Memory B cell (primary cell): ENCODE measurements at regions not wholly inside any gene's neighbourhood (a gene's known extent, or its start where the extent isn't known, plus 50 kb on each side); places are given as distances from the start of the nearest gene placed in this dataset.

Source experiments
- ATAC-seq: fragments of 150-1000 bp; cut with Tn5 transposase; 2 replicates; pipeline ENCODE4 v1.10.0; 2021; ENCODE audit warnings: low read depth, mild to moderate bottlenecking, moderate library complexity
- DNase-seq, 2 donors: peaks; one replicate each; pipeline ENCODE4 v3.0.0; 2022; ENCODE audit warnings: low spot score in 2 of 2
- H3K27ac Mint-ChIP-seq: one replicate; pipeline ENCODE4 v1.8.0; 2022; ENCODE audit warnings: mild to moderate bottlenecking, moderate library complexity, mixed read lengths
- H3K27me3 Mint-ChIP-seq: one replicate; pipeline ENCODE4 v1.8.0; 2022; ENCODE audit warnings: mixed read lengths
- H3K36me3 Mint-ChIP-seq: one replicate; pipeline ENCODE4 v1.8.0; 2022; ENCODE audit warnings: mild to moderate bottlenecking, mixed read lengths
- H3K4me1 Mint-ChIP-seq: one replicate; pipeline ENCODE4 v1.8.0; 2022; ENCODE audit warnings: mixed read lengths
- H3K4me3 Mint-ChIP-seq: one replicate; pipeline ENCODE4 v1.8.0; 2022; ENCODE audit warnings: mild to moderate bottlenecking, moderate library complexity, mixed read lengths
- H3K9me3 Mint-ChIP-seq: one replicate; pipeline ENCODE4 v1.8.0; 2022; ENCODE audit warnings: mixed read lengths

DNA sequence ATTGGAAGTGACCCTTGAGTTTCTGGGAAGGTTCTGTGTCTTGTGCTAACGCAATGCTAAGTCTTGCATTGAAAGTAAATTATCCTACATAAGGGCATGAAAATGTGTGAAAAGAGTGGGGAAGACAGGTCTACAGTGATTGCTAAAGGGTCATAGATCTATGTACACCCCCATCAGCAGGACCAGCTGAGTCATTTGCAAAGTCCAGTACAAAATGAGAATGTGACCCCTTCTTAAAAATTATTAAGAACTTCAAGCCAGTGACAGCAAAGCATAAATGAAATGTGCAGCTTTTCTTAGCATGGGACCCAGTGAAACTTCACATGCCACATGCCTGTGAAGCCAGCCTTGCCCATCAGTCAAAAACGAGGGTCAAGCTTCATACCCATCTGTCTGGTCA, 640.7 kb upstream of the MKI67 start:
- Mint-ChIP-seq H3K36me3 (no peaks in the 10 kb centered on the region), H3K4me1 (no peaks in the 10 kb centered on the region), H3K27ac (no peak overlapping the region), H3K9me3 (no peaks in the 10 kb centered on the region), H3K27me3 (no peaks in the 10 kb centered on the region), H3K4me3 (no peak overlapping the region)
- ATAC-seq (no peak), DNase-seq (no peak)

- no peaks in the 10 kb centered on the region for H3K4me1 Mint-ChIP-seq
- peaks cover 7% of the 10 kb centered on the region for H3K9me3 Mint-ChIP-seq
- H3K36me3 Mint-ChIP-seq = no peaks in the 10 kb centered on the region
- H3K27ac Mint-ChIP-seq = no peak overlapping the region
- DNase-seq (no peak), ATAC-seq (no peak)
- H3K4me3 Mint-ChIP-seq = no peak overlapping the region
- no peaks in the 10 kb centered on the region for H3K27me3 Mint-ChIP-seq
Measured at GRCh38 chr10:128774979-128775378, 648.8 kb upstream of the MKI67 start.

DNA sequence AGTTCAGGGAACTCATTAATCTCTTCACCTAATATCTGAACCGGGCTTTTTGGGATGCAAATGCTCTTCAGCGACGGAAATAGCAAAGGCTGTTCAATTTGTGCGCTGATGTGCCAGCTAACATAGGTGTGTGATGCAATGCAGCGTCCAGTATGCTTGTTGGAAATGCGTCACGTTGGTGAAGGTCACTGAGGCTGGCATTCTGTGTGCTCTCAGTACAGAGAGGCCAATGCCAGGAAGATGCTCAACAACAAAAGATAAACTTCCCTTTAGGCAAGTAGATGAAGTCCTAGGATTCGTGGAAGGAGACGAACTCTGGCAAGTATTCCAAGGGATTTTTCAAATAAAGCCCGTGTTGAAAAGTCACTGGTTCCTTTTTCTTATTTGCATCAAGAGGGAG, 649.5 kb upstream of the MKI67 start:
- Mint-ChIP-seq H3K4me3 (no peak overlapping the region), H3K27me3 (no peaks in the 10 kb centered on the region), H3K9me3 (peaks cover 7% of the 10 kb centered on the region), H3K4me1 (no peaks in the 10 kb centered on the region), H3K27ac (no peak overlapping the region), H3K36me3 (no peaks in the 10 kb centered on the region)
- DNase-seq (no peak), ATAC-seq (no peak)

GRCh38 chr10:128776673-128777252, 650.5 kb upstream of the MKI67 start:
- no peak overlapping the region for H3K27ac Mint-ChIP-seq
- no peak for ATAC-seq
- no peaks in the 10 kb centered on the region for H3K27me3 Mint-ChIP-seq
- H3K36me3 Mint-ChIP-seq = no peaks in the 10 kb centered on the region
- no peak overlapping the region for H3K4me3 Mint-ChIP-seq
- no peak for DNase-seq
- H3K9me3 Mint-ChIP-seq = peaks cover 7% of the 10 kb centered on the region
- no peaks in the 10 kb centered on the region for H3K4me1 Mint-ChIP-seq

- H3K36me3 Mint-ChIP-seq = no peaks in the 10 kb centered on the region
- no peak overlapping the region for H3K4me3 Mint-ChIP-seq
- H3K27ac Mint-ChIP-seq = no peak overlapping the region
- H3K9me3 Mint-ChIP-seq = peaks cover 4% of the 10 kb centered on the region
- ATAC-seq = no peak
- no peaks in the 10 kb centered on the region for H3K4me1 Mint-ChIP-seq
- DNase-seq = no peak
- no peaks in the 10 kb centered on the region for H3K27me3 Mint-ChIP-seq
Measured at GRCh38 chr10:128777342-128777741, 651.1 kb upstream of the MKI67 start.

GRCh38 chr10:128779416-128779815, 653.2 kb upstream of the MKI67 start:
- DNase-seq = no peak
- Mint-ChIP-seq H3K4me1 (no peaks in the 10 kb centered on the region), H3K27ac (no peak overlapping the region), H3K36me3 (no peaks in the 10 kb centered on the region), H3K4me3 (no peak overlapping the region), H3K9me3 (peaks cover 2% of the 10 kb centered on the region), H3K27me3 (no peaks in the 10 kb centered on the region)
- no peak for ATAC-seq

DNA sequence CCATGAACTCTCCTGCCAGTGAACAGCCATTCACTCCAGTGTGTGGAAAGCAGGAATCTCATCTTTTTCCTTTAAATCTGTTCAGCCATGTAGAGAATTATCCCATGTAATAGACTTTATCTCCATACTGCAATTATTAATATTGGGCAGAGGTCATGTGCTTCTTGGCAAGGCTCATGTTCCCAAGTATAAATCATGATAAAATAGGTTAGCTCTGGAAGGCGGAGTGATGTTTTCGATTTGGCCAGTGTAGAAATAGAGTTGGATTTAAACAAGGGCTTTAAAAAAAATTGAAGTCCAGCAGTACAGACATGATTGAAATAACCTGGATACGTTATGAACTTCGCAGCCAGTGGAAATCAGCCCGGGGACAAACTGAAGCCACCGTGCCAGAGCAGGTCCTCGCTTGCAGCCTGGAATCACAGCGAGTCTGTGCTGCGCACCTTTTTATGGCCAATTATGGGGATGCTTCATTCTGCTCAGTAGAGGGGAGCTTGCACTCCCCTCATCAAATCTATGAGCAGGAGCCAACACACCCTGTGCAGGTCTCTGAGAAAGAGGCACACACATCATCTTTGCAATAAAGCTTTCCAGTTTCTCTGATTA, 654.0 kb upstream of the MKI67 start:
- DNase-seq (no peak), ATAC-seq (no peak)
- Mint-ChIP-seq H3K36me3 (no peaks in the 10 kb centered on the region), H3K4me3 (no peak overlapping the region), H3K27me3 (no peaks in the 10 kb centered on the region), H3K27ac (no peak overlapping the region), H3K4me1 (no peaks in the 10 kb centered on the region), H3K9me3 (no peaks in the 10 kb centered on the region)

- no peak for ATAC-seq
- H3K4me3 Mint-ChIP-seq = no peak overlapping the region
- no peaks in the 10 kb centered on the region for H3K4me1 Mint-ChIP-seq
Measured at GRCh38 chr10:128781637-128782036, 655.4 kb upstream of the MKI67 start.

DNA sequence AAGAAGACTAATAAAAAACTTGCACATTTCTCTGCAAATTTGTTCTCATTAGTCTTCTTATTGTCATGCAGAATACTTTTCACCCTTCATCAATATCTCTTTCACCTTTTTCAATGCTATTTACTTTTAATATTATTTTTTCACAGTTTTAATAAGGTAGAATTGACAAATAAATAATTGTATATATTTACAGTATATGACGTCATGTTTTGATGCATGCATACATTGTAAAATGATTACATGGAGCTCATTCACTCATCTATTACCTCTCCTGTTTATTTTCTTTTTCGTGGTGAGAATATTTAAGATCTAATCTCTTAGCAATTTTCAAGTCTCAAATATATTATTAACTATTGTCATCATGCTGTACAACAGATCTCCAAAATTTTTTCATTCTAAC, 658.2 kb upstream of the MKI67 start:
- Mint-ChIP-seq H3K27me3 (no peaks in the 10 kb centered on the region), H3K4me1 (no peaks in the 10 kb centered on the region), H3K27ac (no peak overlapping the region)

More at GRCh38 chr10:128781637-128782036, 655.4 kb upstream of the MKI67 start:
- Mint-ChIP-seq H3K27me3 (no peaks in the 10 kb centered on the region), H3K27ac (no peak overlapping the region), H3K36me3 (no peaks in the 10 kb centered on the region), H3K9me3 (no peaks in the 10 kb centered on the region)
- no peak for DNase-seq

DNA sequence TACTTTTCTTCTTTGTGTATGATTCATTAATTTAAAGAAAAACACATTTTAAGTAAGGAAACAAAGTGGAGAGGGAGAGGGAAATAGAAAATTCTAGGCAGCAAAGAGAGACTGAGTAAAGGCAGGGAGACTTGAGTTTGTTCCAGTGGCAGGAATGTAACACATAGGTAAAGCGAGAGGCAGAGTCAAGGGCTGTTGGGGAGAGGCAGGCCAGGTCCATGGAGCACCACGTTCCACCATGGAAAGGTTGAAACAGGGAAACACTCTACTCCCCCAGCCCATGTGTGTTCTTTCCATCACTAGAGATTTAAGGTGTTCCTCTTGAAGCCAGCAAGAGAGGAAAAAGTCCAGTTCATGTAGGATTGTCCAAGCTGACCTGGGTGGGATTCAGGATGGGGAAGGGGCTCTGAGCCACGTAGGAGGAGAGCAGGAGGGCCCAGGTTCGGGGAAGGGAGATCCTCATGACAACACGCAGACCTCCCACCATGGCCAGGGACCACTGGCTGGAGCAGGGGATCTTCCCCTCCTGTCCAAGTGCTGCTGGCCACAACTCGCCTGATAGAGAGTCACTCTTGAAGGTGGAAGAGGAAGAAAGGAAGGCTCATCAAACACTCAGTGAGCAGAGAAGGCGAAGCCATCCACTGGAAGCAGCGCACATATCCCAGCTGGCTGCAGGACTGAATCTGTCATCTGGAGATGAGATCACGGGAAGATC, 666.4 kb upstream of the MKI67 start:
- Mint-ChIP-seq H3K27me3 (peaks cover 2% of the 10 kb centered on the region), H3K27ac (no peak overlapping the region), H3K9me3 (peaks cover 1% of the 10 kb centered on the region), H3K36me3 (no peaks in the 10 kb centered on the region), H3K4me1 (no peaks in the 10 kb centered on the region), H3K4me3 (no peak overlapping the region)
- ATAC-seq (no peak), DNase-seq (no peak)

More for the DNA sequence above, 658.2 kb upstream of the MKI67 start:
- no peaks in the 10 kb centered on the region for H3K9me3 Mint-ChIP-seq
- DNase-seq (no peak), ATAC-seq (no peak)
- H3K36me3 Mint-ChIP-seq = no peaks in the 10 kb centered on the region
- no peak overlapping the region for H3K4me3 Mint-ChIP-seq

- H3K4me1 Mint-ChIP-seq = no peaks in the 10 kb centered on the region
- DNase-seq (no peak), ATAC-seq (no peak)
- H3K36me3 Mint-ChIP-seq = no peaks in the 10 kb centered on the region
- no peak overlapping the region for H3K27ac Mint-ChIP-seq
- H3K9me3 Mint-ChIP-seq = peaks cover 1% of the 10 kb centered on the region
- peaks cover 2% of the 10 kb centered on the region for H3K27me3 Mint-ChIP-seq
- H3K4me3 Mint-ChIP-seq = no peak overlapping the region
Measured at GRCh38 chr10:128793726-128794655, 667.8 kb upstream of the MKI67 start.

- ATAC-seq = no peak
- Mint-ChIP-seq H3K4me1 (no peaks in the 10 kb centered on the region), H3K9me3 (no peaks in the 10 kb centered on the region), H3K27me3 (peaks cover 2% of the 10 kb centered on the region), H3K27ac (no peak overlapping the region), H3K4me3 (no peak overlapping the region), H3K36me3 (no peaks in the 10 kb centered on the region)
- DNase-seq = no peak
Measured at GRCh38 chr10:128796396-128796912, 670.2 kb upstream of the MKI67 start.

- Mint-ChIP-seq H3K27me3 (no peaks in the 10 kb centered on the region), H3K4me1 (no peaks in the 10 kb centered on the region)
Measured at GRCh38 chr10:128802062-128802461, 665.0 kb upstream of the MGMT start.

GRCh38 chr10:128803790-128804189, 663.3 kb upstream of the MGMT start:
- Mint-ChIP-seq H3K36me3 (no peaks in the 10 kb centered on the region), H3K27ac (no peak overlapping the region), H3K27me3 (no peaks in the 10 kb centered on the region), H3K4me1 (no peaks in the 10 kb centered on the region), H3K4me3 (no peak overlapping the region), H3K9me3 (no peaks in the 10 kb centered on the region)
- ATAC-seq = no peak
- DNase-seq = no peak

More at GRCh38 chr10:128802062-128802461, 665.0 kb upstream of the MGMT start:
- ATAC-seq (no peak), DNase-seq (no peak)
- Mint-ChIP-seq H3K36me3 (no peaks in the 10 kb centered on the region), H3K9me3 (no peaks in the 10 kb centered on the region), H3K27ac (no peak overlapping the region), H3K4me3 (no peak overlapping the region)
